ENCODE measurements at regions not wholly inside any gene's neighbourhood (a gene's known extent, or its start where the extent isn't known, plus 50 kb on each side); places are given as distances from the start of the nearest gene placed in this dataset.

- H3K27ac ChIP-seq (ENCODE audit: low read length) = no peak overlapping the region
- no peak for ATAC-seq
- H3K9me3 ChIP-seq (ENCODE audit: control insufficient read depth, insufficient read depth, low read depth, low read length) = no peaks in the 10 kb centered on the region
- no peaks in the 10 kb centered on the region for H3K36me3 ChIP-seq (ENCODE audit: control insufficient read depth, insufficient read depth, low read length)
- intact Hi-C loops (cut with micrococcal nuclease; ENCODE audit: unreplicated experiment) (no loop called here), in situ Hi-C loops (cut with HindIII; ENCODE audit: low pct_unique_long_range_greater_than_20kb, low sequenced_read_pairs) (no loop called here)
- BruUV-seq (replicated peaks) = no TSS peak
- H3K27me3 ChIP-seq (ENCODE audit: control insufficient read depth, insufficient read depth, low read length) = no peaks in the 10 kb centered on the region; the same call in 1 of the 2 replicates
- no peaks in the 10 kb centered on the region for H3K4me1 ChIP-seq (ENCODE audit: control insufficient read depth, insufficient read depth, low read length)
- no peak for DNase-seq (ENCODE audit: low read depth, low spot score)
- ChIA-PET CTCF (no interaction called here), POLR2A (no interaction called here)
- TF ChIP-seq SIN3A (IDR thresholded peaks at IDR 0.05; ENCODE audit: borderline replicate concordance, insufficient read depth, low read depth, low read length) (no peak), TCF7L2 (IDR thresholded peaks at IDR 0.05; ENCODE audit: low read depth, low read length) (no peak), REST (IDR thresholded peaks at IDR 0.05; ENCODE audit: insufficient read depth in 1 of 2, low read depth in 2 of 2, low read length in 1 of 2) (no peak), CTCF (IDR thresholded peaks at IDR 0.05) (no peak), POLR2AphosphoS5 (IDR thresholded peaks at IDR 0.05; ENCODE audit: low read depth, low read length) (no peak)
- H3K4me3 ChIP-seq (ENCODE audit: low read depth in 2 of 2, low read length in 2 of 2) = no peak overlapping the region
Observed at GRCh38 chr3:71928212-71928611, 143.3 kb upstream of the PROK2 start.

- CTCF ChIA-PET = no interaction called here
- Histone ChIP-seq H3K36me3 (ENCODE audit: control insufficient read depth, insufficient read depth, low read length) (no peaks in the 10 kb centered on the region), H3K9me3 (ENCODE audit: control insufficient read depth, insufficient read depth, low read depth, low read length) (no peaks in the 10 kb centered on the region), H3K27ac (ENCODE audit: low read length) (no peak overlapping the region), H3K4me3 (ENCODE audit: low read depth in 2 of 2, low read length in 2 of 2) (no peak overlapping the region), H3K27me3 (ENCODE audit: control insufficient read depth, insufficient read depth, low read length) (no peaks in the 10 kb centered on the region; the same call in 1 of the 2 replicates), H3K4me1 (ENCODE audit: control insufficient read depth, insufficient read depth, low read length) (no peaks in the 10 kb centered on the region)
- no TSS peak for BruUV-seq (replicated peaks)
- no peak for DNase-seq (ENCODE audit: low read depth, low spot score)
- intact Hi-C loops (cut with micrococcal nuclease; ENCODE audit: unreplicated experiment) (no loop called here), in situ Hi-C loops (cut with HindIII; ENCODE audit: low pct_unique_long_range_greater_than_20kb, low sequenced_read_pairs) (no loop called here)
- ATAC-seq = no peak
- TF ChIP-seq POLR2AphosphoS5 (IDR thresholded peaks at IDR 0.05; ENCODE audit: low read depth, low read length) = no peak
- no peak for TF ChIP-seq REST (IDR thresholded peaks at IDR 0.05; ENCODE audit: insufficient read depth in 1 of 2, low read depth in 2 of 2, low read length in 1 of 2)
- no peak for TF ChIP-seq TCF7L2 (IDR thresholded peaks at IDR 0.05; ENCODE audit: low read depth, low read length)
- no peak for TF ChIP-seq SIN3A (IDR thresholded peaks at IDR 0.05; ENCODE audit: borderline replicate concordance, insufficient read depth, low read depth, low read length)
- TF ChIP-seq CTCF (IDR thresholded peaks at IDR 0.05) = no peak
- POLR2A ChIA-PET = no interaction called here
Observed at GRCh38 chr3:71927505-71928066, 142.6 kb upstream of the PROK2 start.
